Naive thymus-derived CD4-positive, alpha-beta T cell (primary cell): ENCODE measurements at regions not wholly inside any gene's neighbourhood (a gene's known extent, or its start where the extent isn't known, plus 50 kb on each side); places are given as distances from the start of the nearest gene placed in this dataset.
A peak's percentile ranks its signal among the peaks of the same experiment; 100 is the strongest.

Experiments used
- ATAC-seq: fragments of 150-1000 bp; cut with Tn5 transposase; 2 replicates; pipeline ENCODE4 v1.10.0; 2021; ENCODE audit warnings: mild to moderate bottlenecking, moderate library complexity
- CTCF ChIA-PET: fragments of 350-600 bp; sonication (Branson Sonifier 250); formaldehyde crosslinking; loops from one replicate; lab custom pipeline; 2021; ENCODE audit warnings: antibody characterized with exemption; lab: Charles Lee
- POLR2A ChIA-PET: fragments of 350-600 bp; sonication (Branson Sonifier 250); formaldehyde crosslinking; loops from one replicate; lab custom pipeline; 2021; ENCODE audit warnings: antibody characterized with exemption, inconsistent platforms; lab: Charles Lee
- DNase-seq, 9 donors: peaks; one replicate each; pipeline versions ENCODE4 v3.0.0 to v3.0.0-alpha.2; 2020 to 2022; ENCODE audit warnings: mixed read lengths in 1 of 9
- H3K27ac ChIP-seq: one replicate; pipeline ENCODE4 v1.7.0; 2013; ENCODE audit warnings: mild to moderate bottlenecking, low read depth, low read length, moderate library complexity
- H3K27me3 ChIP-seq, 2 donors: one replicate each; pipeline ENCODE4 v1.7.0; 2013; ENCODE audit warnings: low read length in 2 of 2, mild to moderate bottlenecking in 2 of 2, moderate library complexity in 2 of 2; ENCODE audit not compliant: control insufficient read depth in 2 of 2, insufficient read depth in 2 of 2
- H3K36me3 ChIP-seq, 3 experiments: 1 replicate in 2 of 3; 2 replicates in 1 of 3; pipeline ENCODE4 v1.7.0; 2013; ENCODE audit warnings: low read length in 3 of 3, mild to moderate bottlenecking in 3 of 3, moderate library complexity in 1 of 3; ENCODE audit not compliant: insufficient read depth in 3 of 3, control insufficient read depth in 2 of 3
- H3K4me1 ChIP-seq, 2 donors: one replicate each; pipeline ENCODE4 v1.7.0; 2013; ENCODE audit warnings: low read length in 2 of 2, mild to moderate bottlenecking in 2 of 2, moderate library complexity in 1 of 2; ENCODE audit not compliant: control insufficient read depth in 2 of 2, insufficient read depth in 2 of 2
- H3K4me3 ChIP-seq: 2 replicates; pipeline ENCODE4 v1.7.0; 2013; ENCODE audit warnings: mild to moderate bottlenecking, low read length
- H3K9me3 ChIP-seq, 3 experiments: 1 replicate in 2 of 3; 2 replicates in 1 of 3; pipeline ENCODE4 v1.7.0; 2013; ENCODE audit warnings: low read length in 3 of 3; ENCODE audit not compliant: control insufficient read depth in 2 of 3
- H3K27ac Mint-ChIP-seq, 9 donors: one replicate each; pipeline ENCODE4 v1.8.0; 2020 to 2022; ENCODE audit warnings: mixed read lengths in 9 of 9, mild to moderate bottlenecking in 8 of 9, moderate library complexity in 5 of 9, inconsistent platforms in 2 of 9
- H3K27me3 Mint-ChIP-seq, 5 donors: one replicate each; pipeline ENCODE4 v1.8.0; 2021 to 2022; ENCODE audit warnings: mixed read lengths in 5 of 5, mild to moderate bottlenecking in 1 of 5
- H3K36me3 Mint-ChIP-seq, 5 donors: one replicate each; pipeline ENCODE4 v1.8.0; 2020 to 2022; ENCODE audit warnings: mixed read lengths in 5 of 5, mild to moderate bottlenecking in 3 of 5, inconsistent platforms in 1 of 5
- H3K4me1 Mint-ChIP-seq, 7 donors: one replicate each; pipeline ENCODE4 v1.8.0; 2020 to 2022; ENCODE audit warnings: mixed read lengths in 7 of 7, mild to moderate bottlenecking in 3 of 7, inconsistent platforms in 1 of 7
- H3K4me3 Mint-ChIP-seq, 10 donors: one replicate each; pipeline ENCODE4 v1.8.0; 2020 to 2022; ENCODE audit warnings: mild to moderate bottlenecking in 10 of 10, mixed read lengths in 10 of 10, moderate library complexity in 6 of 10, inconsistent platforms in 2 of 10
- H3K9me3 Mint-ChIP-seq, 11 donors: one replicate each; pipeline ENCODE4 v1.8.0; 2020 to 2022; ENCODE audit warnings: mixed read lengths in 11 of 11, mild to moderate bottlenecking in 4 of 11, inconsistent platforms in 1 of 11, moderate library complexity in 1 of 11
- intact Hi-C, 2 donors: fragments of 100-400 bp; cut with micrococcal nuclease; formaldehyde crosslinking; loops; one replicate each; pipeline ENCODE4 v1.15.1; 2023

GRCh38 chr14:41419709-41420108, 187.0 kb upstream of the LRFN5 start:
- POLR2A ChIA-PET: no interaction called here

GRCh38 chr14:41418851-41419250, 187.8 kb upstream of the LRFN5 start:
- H3K4me1 ChIP-seq: no peaks in the 10 kb centered on the region
- no peaks in the 10 kb centered on the region for H3K9me3 ChIP-seq
- no peaks in the 10 kb centered on the region for H3K36me3 ChIP-seq
- Mint-ChIP-seq H3K4me3 (no peak overlapping the region), H3K4me1 (no peaks in the 10 kb centered on the region), H3K36me3 (no peaks in the 10 kb centered on the region), H3K9me3 (peaks cover 0 to 5% (median 0%) of the 10 kb centered on the region in 11 donors), H3K27me3 (no peaks in the 10 kb centered on the region), H3K27ac (no peak overlapping the region)
- ATAC-seq: no peak
- no peak overlapping the region for H3K27ac ChIP-seq
- POLR2A ChIA-PET: no interaction called here
- no peaks in the 10 kb centered on the region for H3K27me3 ChIP-seq
- intact Hi-C loops: no loop called here
- CTCF ChIA-PET: no interaction called here
- DNase-seq: no peak
- no peak overlapping the region for H3K4me3 ChIP-seq

More at GRCh38 chr14:41419709-41420108, 187.0 kb upstream of the LRFN5 start:
- DNase-seq (no peak), ATAC-seq (no peak)
- H3K27ac ChIP-seq: no peak overlapping the region
- H3K36me3 Mint-ChIP-seq: no peaks in the 10 kb centered on the region
- H3K27me3 ChIP-seq: no peaks in the 10 kb centered on the region
- H3K9me3 Mint-ChIP-seq: peaks cover 0 to 5% (median 0%) of the 10 kb centered on the region in 11 donors
- no peaks in the 10 kb centered on the region for H3K9me3 ChIP-seq
- H3K4me3 ChIP-seq: no peak overlapping the region
- intact Hi-C loops: no loop called here
- no peak overlapping the region for H3K27ac Mint-ChIP-seq
- H3K4me1 ChIP-seq: no peaks in the 10 kb centered on the region
- no peaks in the 10 kb centered on the region for H3K36me3 ChIP-seq
- no peaks in the 10 kb centered on the region for H3K4me1 Mint-ChIP-seq
- CTCF ChIA-PET: interaction anchor here (0.6 kb wide), 1 partner anchor 950 kb away, joined by 3 read pairs; no protein-coding TSS in a partner anchor
- H3K4me3 Mint-ChIP-seq: no peak overlapping the region
- no peaks in the 10 kb centered on the region for H3K27me3 Mint-ChIP-seq

DNA sequence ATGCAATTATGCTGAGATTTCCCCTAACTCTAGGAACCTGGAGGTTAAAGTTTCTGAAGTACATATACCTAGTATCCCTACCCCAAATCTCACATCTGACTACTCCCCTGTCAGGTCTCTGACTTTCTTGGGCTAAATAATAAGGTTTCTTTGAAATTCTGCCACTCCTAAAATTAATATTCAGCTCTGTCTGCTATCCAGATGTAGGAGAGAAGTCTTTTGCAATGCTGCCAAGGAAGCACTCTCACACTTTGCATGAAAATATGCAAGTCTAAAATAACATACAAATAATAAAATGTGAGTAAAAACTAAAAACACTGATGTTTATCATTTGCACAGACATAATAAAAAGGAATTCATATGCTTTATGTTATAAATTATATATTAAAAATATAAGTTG, 196.9 kb upstream of the LRFN5 start:
- intact Hi-C loops: no loop called here
- no peak overlapping the region for H3K27ac ChIP-seq
- no peak overlapping the region for H3K4me3 ChIP-seq
- Mint-ChIP-seq H3K9me3 (peaks cover 0 to 8% (median 2%) of the 10 kb centered on the region in 11 donors), H3K4me3 (no peak overlapping the region), H3K36me3 (no peaks in the 10 kb centered on the region), H3K27ac (no peak overlapping the region), H3K4me1 (no peaks in the 10 kb centered on the region), H3K27me3 (no peaks in the 10 kb centered on the region)
- no peaks in the 10 kb centered on the region for H3K4me1 ChIP-seq
- no peaks in the 10 kb centered on the region for H3K9me3 ChIP-seq
- DNase-seq: no peak
- CTCF ChIA-PET: no interaction called here
- H3K27me3 ChIP-seq: no peaks in the 10 kb centered on the region
- no peaks in the 10 kb centered on the region for H3K36me3 ChIP-seq
- POLR2A ChIA-PET: no interaction called here
- no peak for ATAC-seq

DNA sequence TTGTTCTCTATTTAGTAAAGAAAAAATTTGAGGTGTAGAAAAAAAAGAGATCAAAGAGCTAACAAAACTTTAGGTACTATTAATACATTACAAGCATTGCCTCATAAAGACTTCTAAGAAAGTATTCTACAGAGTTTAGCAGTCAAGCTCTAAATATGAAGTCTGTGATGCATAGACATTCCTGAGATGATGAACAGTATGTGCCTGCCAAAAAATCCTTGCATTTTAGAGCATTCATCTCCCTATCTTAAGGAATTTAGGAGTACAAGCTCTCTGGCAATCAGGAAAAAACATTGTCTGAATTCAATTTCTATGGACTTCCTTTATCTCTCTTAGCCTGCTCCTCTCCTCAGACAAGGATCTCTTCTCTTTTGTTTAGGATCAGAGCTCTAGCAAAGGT, 202.6 kb upstream of the LRFN5 start:
- POLR2A ChIA-PET: no interaction called here
- H3K27me3 ChIP-seq: no peaks in the 10 kb centered on the region
- Mint-ChIP-seq H3K4me1 (no peaks in the 10 kb centered on the region), H3K27ac (no peak overlapping the region), H3K4me3 (no peak overlapping the region), H3K9me3 (peaks cover 0 to 5% (median 1%) of the 10 kb centered on the region in 11 donors), H3K36me3 (no peaks in the 10 kb centered on the region), H3K27me3 (no peaks in the 10 kb centered on the region)
- ATAC-seq (no peak), DNase-seq (no peak)
- no peaks in the 10 kb centered on the region for H3K4me1 ChIP-seq
- CTCF ChIA-PET: no interaction called here
- H3K27ac ChIP-seq: no peak overlapping the region
- intact Hi-C loops: no loop called here
- no peak overlapping the region for H3K4me3 ChIP-seq
- peaks cover 0 to 4% (median 0%) of the 10 kb centered on the region in 3 experiments for H3K9me3 ChIP-seq
- no peaks in the 10 kb centered on the region for H3K36me3 ChIP-seq

- Histone ChIP-seq H3K36me3 (no peaks in the 10 kb centered on the region), H3K4me1 (no peaks in the 10 kb centered on the region), H3K9me3 (peaks cover 0 to 4% (median 0%) of the 10 kb centered on the region in 3 experiments), H3K4me3 (no peak overlapping the region), H3K27me3 (no peaks in the 10 kb centered on the region), H3K27ac (no peak overlapping the region)
- ChIA-PET CTCF (no interaction called here), POLR2A (no interaction called here)
- ATAC-seq: no peak
- DNase-seq: no peak
- no peak overlapping the region for H3K4me3 Mint-ChIP-seq
- peaks cover 0 to 8% (median 3%) of the 10 kb centered on the region in 11 donors for H3K9me3 Mint-ChIP-seq
- no peak overlapping the region for H3K27ac Mint-ChIP-seq
- H3K27me3 Mint-ChIP-seq: no peaks in the 10 kb centered on the region
- H3K36me3 Mint-ChIP-seq: no peaks in the 10 kb centered on the region
- no peaks in the 10 kb centered on the region for H3K4me1 Mint-ChIP-seq
- intact Hi-C loops: no loop called here
Observed at GRCh38 chr14:41403360-41403759, 203.3 kb upstream of the LRFN5 start.

GRCh38 chr14:41397926-41398325, 208.8 kb upstream of the LRFN5 start:
- Histone ChIP-seq H3K4me3 (no peak overlapping the region), H3K9me3 (peaks cover 0 to 4% (median 0%) of the 10 kb centered on the region in 3 experiments), H3K36me3 (no peaks in the 10 kb centered on the region), H3K27me3 (no peaks in the 10 kb centered on the region), H3K4me1 (no peaks in the 10 kb centered on the region), H3K27ac (no peak overlapping the region)
- H3K27me3 Mint-ChIP-seq: no peaks in the 10 kb centered on the region
- intact Hi-C loops: no loop called here
- ChIA-PET POLR2A (no interaction called here), CTCF (no interaction called here)
- DNase-seq (no peak), ATAC-seq (no peak)
- peaks cover 0 to 6% (median 0%) of the 10 kb centered on the region in 11 donors for H3K9me3 Mint-ChIP-seq
- no peaks in the 10 kb centered on the region for H3K4me1 Mint-ChIP-seq
- H3K4me3 Mint-ChIP-seq: no peak overlapping the region
- H3K36me3 Mint-ChIP-seq: no peaks in the 10 kb centered on the region
- no peak overlapping the region for H3K27ac Mint-ChIP-seq

DNA sequence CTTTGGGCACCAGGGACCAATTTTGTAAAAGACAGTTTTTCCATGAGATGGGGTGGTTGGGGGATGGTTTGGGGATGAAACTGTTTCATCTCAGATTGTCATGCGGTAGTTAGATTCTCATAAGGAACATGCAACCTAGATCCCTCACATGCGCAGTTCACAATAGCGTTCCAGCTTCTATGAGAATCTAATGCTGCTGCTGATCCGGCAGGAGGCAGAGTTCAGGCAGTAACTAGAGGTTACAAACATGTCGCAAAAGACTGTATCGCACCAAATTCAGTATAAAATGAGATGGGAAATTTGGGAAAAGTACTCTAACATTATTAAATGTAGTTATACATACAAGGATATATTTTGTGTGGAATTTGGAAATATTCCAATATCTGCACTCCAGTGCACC, 213.2 kb upstream of the LRFN5 start:
- DNase-seq (no peak), ATAC-seq (no peak)
- peaks cover 0 to 7% (median 0%) of the 10 kb centered on the region in 11 donors for H3K9me3 Mint-ChIP-seq
- no peaks in the 10 kb centered on the region for H3K4me1 Mint-ChIP-seq
- H3K36me3 Mint-ChIP-seq: no peaks in the 10 kb centered on the region
- no peaks in the 10 kb centered on the region for H3K4me1 ChIP-seq
- H3K4me3 ChIP-seq: no peak overlapping the region
- ChIA-PET CTCF (no interaction called here), POLR2A (no interaction called here)
- no peak overlapping the region for H3K27ac ChIP-seq
- no peaks in the 10 kb centered on the region for H3K27me3 ChIP-seq
- no peaks in the 10 kb centered on the region for H3K27me3 Mint-ChIP-seq
- intact Hi-C loops: no loop called here
- peak overlapping the region in 1 of 9 donors; percentile 17 for H3K27ac Mint-ChIP-seq
- no peaks in the 10 kb centered on the region for H3K36me3 ChIP-seq
- no peak overlapping the region for H3K4me3 Mint-ChIP-seq
- H3K9me3 ChIP-seq: no peaks in the 10 kb centered on the region
